ENCODE measurements at regions not wholly inside any gene's neighbourhood (a gene's known extent, or its start where the extent isn't known, plus 50 kb on each side); places are given as distances from the start of the nearest gene placed in this dataset.

- DNase-seq (ENCODE audit: low read depth), result no peak
- TF ChIP-seq CTCF (IDR thresholded peaks at IDR 0.05; ENCODE audit: insufficient read depth, low read depth, low read length), result no peak
- no peak overlapping the region for H3K4me3 ChIP-seq (ENCODE audit: low read depth, low read length)
These were observed 68.5 kb upstream of the HDAC4 start for GRCh38 chr2:239469106-239469960.

GRCh38 chr2:239468491-239469105 is 67.8 kb upstream of the HDAC4 start:
- no peak overlapping the region for H3K4me3 ChIP-seq (ENCODE audit: low read depth, low read length)
- no peak for TF ChIP-seq CTCF (IDR thresholded peaks at IDR 0.05; ENCODE audit: insufficient read depth, low read depth, low read length)
- DNase-seq (ENCODE audit: low read depth), result no peak

GRCh38 chr2:239467956-239468490 is 67.2 kb upstream of the HDAC4 start:
- H3K4me3 ChIP-seq (ENCODE audit: low read depth, low read length), result no peak overlapping the region
- TF ChIP-seq CTCF (IDR thresholded peaks at IDR 0.05; ENCODE audit: insufficient read depth, low read depth, low read length), result no peak
- DNase-seq (ENCODE audit: low read depth), result no peak

- no peak for TF ChIP-seq CTCF (IDR thresholded peaks at IDR 0.05; ENCODE audit: insufficient read depth, low read depth, low read length)
- DNase-seq (ENCODE audit: low read depth), result no peak
- no peak overlapping the region for H3K4me3 ChIP-seq (ENCODE audit: low read depth, low read length)
These were observed 66.6 kb upstream of the HDAC4 start for GRCh38 chr2:239467281-239467955.

- DNase-seq (ENCODE audit: low read depth), result no peak
- TF ChIP-seq CTCF (IDR thresholded peaks at IDR 0.05; ENCODE audit: insufficient read depth, low read depth, low read length), result no peak
These were observed 66.0 kb upstream of the HDAC4 start for GRCh38 chr2:239466755-239467271.

GRCh38 chr2:239466061-239466754 is 65.4 kb upstream of the HDAC4 start:
- no peak for DNase-seq (ENCODE audit: low read depth)
- no peak overlapping the region for H3K4me3 ChIP-seq (ENCODE audit: low read depth, low read length)
- TF ChIP-seq CTCF (IDR thresholded peaks at IDR 0.05; ENCODE audit: insufficient read depth, low read depth, low read length), result no peak

More at GRCh38 chr2:239466755-239467271, 66.0 kb upstream of the HDAC4 start:
- H3K4me3 ChIP-seq (ENCODE audit: low read depth, low read length), result no peak overlapping the region
